ENCODE measurements at regions not wholly inside any gene's neighbourhood (a gene's known extent, or its start where the extent isn't known, plus 50 kb on each side); places are given as distances from the start of the nearest gene placed in this dataset.

GRCh38 chr19:31890230-31890629 lies 455.2 kb upstream of the ZNF507 start:
- no peak overlapping the region for H3K9ac ChIP-seq (ENCODE audit: low read depth in 1 of 2, low read length in 2 of 2)
- H3K4me3 ChIP-seq (ENCODE audit: low read depth in 1 of 3, low read length in 3 of 3) = no peak overlapping the region
- TF ChIP-seq YY1 (IDR thresholded peaks at IDR 0.05) (no peak), EGR1 (IDR thresholded peaks at IDR 0.05; ENCODE audit: low read depth in 2 of 2) (no peak), ZBTB33 (IDR thresholded peaks at IDR 0.05) (no peak), HNF4G (IDR thresholded peaks at IDR 0.05) (no peak), FOXA1 (IDR thresholded peaks at IDR 0.05) (no peak), TAF1 (conservative IDR thresholded peaks at IDR 0.05) (no peak), JUND (IDR thresholded peaks at IDR 0.05) (no peak), RXRA (IDR thresholded peaks at IDR 0.05) (no peak), SP1 (IDR thresholded peaks at IDR 0.05) (no peak), HNF4A (conservative IDR thresholded peaks at IDR 0.05) (no peak), FOXA2 (IDR thresholded peaks at IDR 0.05) (no peak), GABPA (IDR thresholded peaks at IDR 0.05 in 1 of 2, conservative IDR thresholded peaks at IDR 0.05 in 1 of 2) (no peak)
- TF ChIP-seq, protein P1, sequence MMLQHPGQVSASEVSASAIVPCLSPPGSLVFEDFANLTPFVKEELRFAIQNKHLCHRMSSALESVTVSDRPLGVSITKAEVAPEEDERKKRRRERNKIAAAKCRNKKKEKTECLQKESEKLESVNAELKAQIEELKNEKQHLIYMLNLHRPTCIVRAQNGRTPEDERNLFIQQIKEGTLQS (IDR thresholded peaks at IDR 0.05) = no peak
- TF ChIP-seq, protein P2, sequence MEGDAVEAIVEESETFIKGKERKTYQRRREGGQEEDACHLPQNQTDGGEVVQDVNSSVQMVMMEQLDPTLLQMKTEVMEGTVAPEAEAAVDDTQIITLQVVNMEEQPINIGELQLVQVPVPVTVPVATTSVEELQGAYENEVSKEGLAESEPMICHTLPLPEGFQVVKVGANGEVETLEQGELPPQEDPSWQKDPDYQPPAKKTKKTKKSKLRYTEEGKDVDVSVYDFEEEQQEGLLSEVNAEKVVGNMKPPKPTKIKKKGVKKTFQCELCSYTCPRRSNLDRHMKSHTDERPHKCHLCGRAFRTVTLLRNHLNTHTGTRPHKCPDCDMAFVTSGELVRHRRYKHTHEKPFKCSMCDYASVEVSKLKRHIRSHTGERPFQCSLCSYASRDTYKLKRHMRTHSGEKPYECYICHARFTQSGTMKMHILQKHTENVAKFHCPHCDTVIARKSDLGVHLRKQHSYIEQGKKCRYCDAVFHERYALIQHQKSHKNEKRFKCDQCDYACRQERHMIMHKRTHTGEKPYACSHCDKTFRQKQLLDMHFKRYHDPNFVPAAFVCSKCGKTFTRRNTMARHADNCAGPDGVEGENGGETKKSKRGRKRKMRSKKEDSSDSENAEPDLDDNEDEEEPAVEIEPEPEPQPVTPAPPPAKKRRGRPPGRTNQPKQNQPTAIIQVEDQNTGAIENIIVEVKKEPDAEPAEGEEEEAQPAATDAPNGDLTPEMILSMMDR (IDR thresholded peaks at IDR 0.05; ENCODE audit: low read depth, low read length, missing input control) = no peak
- TF ChIP-seq, protein P3, sequence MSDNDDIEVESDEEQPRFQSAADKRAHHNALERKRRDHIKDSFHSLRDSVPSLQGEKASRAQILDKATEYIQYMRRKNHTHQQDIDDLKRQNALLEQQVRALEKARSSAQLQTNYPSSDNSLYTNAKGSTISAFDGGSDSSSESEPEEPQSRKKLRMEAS (IDR thresholded peaks at IDR 0.05) = no peak
- TF ChIP-seq, protein P4, sequence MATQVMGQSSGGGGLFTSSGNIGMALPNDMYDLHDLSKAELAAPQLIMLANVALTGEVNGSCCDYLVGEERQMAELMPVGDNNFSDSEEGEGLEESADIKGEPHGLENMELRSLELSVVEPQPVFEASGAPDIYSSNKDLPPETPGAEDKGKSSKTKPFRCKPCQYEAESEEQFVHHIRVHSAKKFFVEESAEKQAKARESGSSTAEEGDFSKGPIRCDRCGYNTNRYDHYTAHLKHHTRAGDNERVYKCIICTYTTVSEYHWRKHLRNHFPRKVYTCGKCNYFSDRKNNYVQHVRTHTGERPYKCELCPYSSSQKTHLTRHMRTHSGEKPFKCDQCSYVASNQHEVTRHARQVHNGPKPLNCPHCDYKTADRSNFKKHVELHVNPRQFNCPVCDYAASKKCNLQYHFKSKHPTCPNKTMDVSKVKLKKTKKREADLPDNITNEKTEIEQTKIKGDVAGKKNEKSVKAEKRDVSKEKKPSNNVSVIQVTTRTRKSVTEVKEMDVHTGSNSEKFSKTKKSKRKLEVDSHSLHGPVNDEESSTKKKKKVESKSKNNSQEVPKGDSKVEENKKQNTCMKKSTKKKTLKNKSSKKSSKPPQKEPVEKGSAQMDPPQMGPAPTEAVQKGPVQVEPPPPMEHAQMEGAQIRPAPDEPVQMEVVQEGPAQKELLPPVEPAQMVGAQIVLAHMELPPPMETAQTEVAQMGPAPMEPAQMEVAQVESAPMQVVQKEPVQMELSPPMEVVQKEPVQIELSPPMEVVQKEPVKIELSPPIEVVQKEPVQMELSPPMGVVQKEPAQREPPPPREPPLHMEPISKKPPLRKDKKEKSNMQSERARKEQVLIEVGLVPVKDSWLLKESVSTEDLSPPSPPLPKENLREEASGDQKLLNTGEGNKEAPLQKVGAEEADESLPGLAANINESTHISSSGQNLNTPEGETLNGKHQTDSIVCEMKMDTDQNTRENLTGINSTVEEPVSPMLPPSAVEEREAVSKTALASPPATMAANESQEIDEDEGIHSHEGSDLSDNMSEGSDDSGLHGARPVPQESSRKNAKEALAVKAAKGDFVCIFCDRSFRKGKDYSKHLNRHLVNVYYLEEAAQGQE (IDR thresholded peaks at IDR 0.05) = no peak
- H3K9me3 ChIP-seq (ENCODE audit: control insufficient read depth in 4 of 4, low read length in 3 of 4) = peaks cover 0 to 8% (median 0%) of the 10 kb centered on the region in 4 donors
- no peak for DNase-seq (ENCODE audit: low spot score)
- WGBS = 81% methylated on average over 9 of the region's 9 CpGs
- H3K4me1 ChIP-seq (ENCODE audit: control insufficient read depth in 4 of 4, insufficient read depth in 4 of 4, low read length in 3 of 4) = no peaks in the 10 kb centered on the region
- H3K36me3 ChIP-seq (ENCODE audit: control insufficient read depth in 4 of 4, insufficient read depth in 3 of 4, low read depth in 1 of 4, low read length in 3 of 4) = no peaks in the 10 kb centered on the region
- H3K27ac ChIP-seq (ENCODE audit: low read depth in 1 of 2, low read length in 2 of 2) = no peak overlapping the region
- peaks cover 0 to 3% (median 0%) of the 10 kb centered on the region in 4 donors for H3K27me3 ChIP-seq (ENCODE audit: control insufficient read depth in 4 of 4, insufficient read depth in 4 of 4, low read length in 3 of 4)

GRCh38 chr19:31892060-31892459 lies 453.4 kb upstream of the ZNF507 start:
- no peaks in the 10 kb centered on the region for H3K4me1 ChIP-seq (ENCODE audit: control insufficient read depth in 4 of 4, insufficient read depth in 4 of 4, low read length in 3 of 4)
- WGBS = 48% methylated on average over 2 of the region's 2 CpGs
- no peak overlapping the region for H3K27ac ChIP-seq (ENCODE audit: low read depth in 1 of 2, low read length in 2 of 2)
- H3K4me3 ChIP-seq (ENCODE audit: low read depth in 1 of 3, low read length in 3 of 3) = no peak overlapping the region
- H3K36me3 ChIP-seq (ENCODE audit: control insufficient read depth in 4 of 4, insufficient read depth in 3 of 4, low read depth in 1 of 4, low read length in 3 of 4) = no peaks in the 10 kb centered on the region
- TF ChIP-seq RXRA (IDR thresholded peaks at IDR 0.05) (no peak), ZBTB33 (IDR thresholded peaks at IDR 0.05) (no peak)
- TF ChIP-seq, protein P4 (IDR thresholded peaks at IDR 0.05) = no peak
- no peak overlapping the region for H3K9ac ChIP-seq (ENCODE audit: low read depth in 1 of 2, low read length in 2 of 2)
- H3K27me3 ChIP-seq (ENCODE audit: control insufficient read depth in 4 of 4, insufficient read depth in 4 of 4, low read length in 3 of 4) = peaks cover 0 to 3% (median 0%) of the 10 kb centered on the region in 4 donors
- peaks cover 0 to 8% (median 0%) of the 10 kb centered on the region in 4 donors for H3K9me3 ChIP-seq (ENCODE audit: control insufficient read depth in 4 of 4, low read length in 3 of 4)
- no peak for DNase-seq (ENCODE audit: low spot score)
